ENCODE measurements at regions not wholly inside any gene's neighbourhood (a gene's known extent, or its start where the extent isn't known, plus 50 kb on each side); places are given as distances from the start of the nearest gene placed in this dataset.
"Not testable (repeated sequence)": the region's sequence is repeated elsewhere in the genome, so short reads cannot be mapped to it uniquely, and the experiment has no call there.

DNA sequence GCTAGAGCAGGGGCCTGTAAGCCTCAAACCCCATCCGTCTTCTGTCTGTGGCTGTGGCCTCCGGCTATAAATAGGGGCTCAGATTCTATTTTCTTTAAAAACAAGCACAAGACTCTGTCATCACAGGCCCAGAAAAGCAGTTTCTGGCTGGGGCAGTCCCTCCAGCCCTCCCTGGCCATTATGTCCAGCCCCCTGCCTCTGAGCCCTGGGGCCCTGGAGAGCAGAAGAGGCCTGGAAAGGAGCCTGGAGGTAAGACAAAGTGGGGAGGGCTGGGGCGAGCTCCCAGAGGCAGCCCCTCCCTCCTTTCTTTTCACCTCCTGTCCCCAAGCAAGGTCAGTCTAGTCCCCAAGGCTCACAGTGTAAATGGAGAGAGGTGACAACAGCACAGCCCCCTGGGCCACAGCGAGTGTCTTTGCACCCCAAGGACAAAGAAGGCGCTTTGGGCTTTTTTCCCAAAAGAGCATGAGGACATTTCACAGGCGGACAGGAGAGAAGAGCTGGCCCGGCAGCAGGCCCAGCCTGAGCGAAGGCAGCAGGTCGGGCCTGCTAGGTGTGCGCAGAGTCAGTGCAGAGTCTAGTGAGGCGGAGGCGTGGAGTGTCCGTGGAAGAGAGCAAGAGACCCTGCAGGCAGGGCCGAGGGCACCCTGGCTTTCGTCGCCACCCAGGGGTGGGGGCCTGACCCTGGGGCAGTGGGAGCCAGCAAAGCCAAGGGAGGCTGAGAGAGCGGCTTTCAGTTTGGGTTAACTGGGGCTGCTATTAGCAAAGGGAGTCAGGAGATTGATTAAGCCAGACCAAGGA, 188.3 kb downstream of the TBC1D2B start:
- H3K36me3 ChIP-seq (ENCODE audit: insufficient read depth, low read length): no peaks in the 10 kb centered on the region
- no peak overlapping the region for H3K27ac ChIP-seq (ENCODE audit: low read length)
- no peaks in the 10 kb centered on the region for H3K27me3 ChIP-seq (ENCODE audit: insufficient read depth, low read depth, low read length)
- no peaks in the 10 kb centered on the region for H3K79me2 ChIP-seq (replicated peaks; ENCODE audit: insufficient read depth, low read length)
- no peak overlapping the region for H3K4me3 ChIP-seq (ENCODE audit: low read length)
- H3F3A ChIP-seq (ENCODE audit: insufficient read depth, low read length, poor library complexity, severe bottlenecking): no peaks in the 10 kb centered on the region
- TF ChIP-seq TAF1 (IDR thresholded peaks at IDR 0.05; ENCODE audit: low read depth): no peak
- TF ChIP-seq EZH2 (IDR thresholded peaks at IDR 0.05; ENCODE audit: borderline replicate concordance, insufficient read depth, low read length, poor library complexity, severe bottlenecking): no peak
- no peak for TF ChIP-seq MXI1 (conservative IDR thresholded peaks at IDR 0.05; ENCODE audit: poor library complexity, severe bottlenecking)
- no peak for TF ChIP-seq RAD21 (conservative IDR thresholded peaks at IDR 0.05)
- no peak for TF ChIP-seq EP300 (conservative IDR thresholded peaks at IDR 0.05; ENCODE audit: poor library complexity, severe bottlenecking)
- TF ChIP-seq, protein P1, sequence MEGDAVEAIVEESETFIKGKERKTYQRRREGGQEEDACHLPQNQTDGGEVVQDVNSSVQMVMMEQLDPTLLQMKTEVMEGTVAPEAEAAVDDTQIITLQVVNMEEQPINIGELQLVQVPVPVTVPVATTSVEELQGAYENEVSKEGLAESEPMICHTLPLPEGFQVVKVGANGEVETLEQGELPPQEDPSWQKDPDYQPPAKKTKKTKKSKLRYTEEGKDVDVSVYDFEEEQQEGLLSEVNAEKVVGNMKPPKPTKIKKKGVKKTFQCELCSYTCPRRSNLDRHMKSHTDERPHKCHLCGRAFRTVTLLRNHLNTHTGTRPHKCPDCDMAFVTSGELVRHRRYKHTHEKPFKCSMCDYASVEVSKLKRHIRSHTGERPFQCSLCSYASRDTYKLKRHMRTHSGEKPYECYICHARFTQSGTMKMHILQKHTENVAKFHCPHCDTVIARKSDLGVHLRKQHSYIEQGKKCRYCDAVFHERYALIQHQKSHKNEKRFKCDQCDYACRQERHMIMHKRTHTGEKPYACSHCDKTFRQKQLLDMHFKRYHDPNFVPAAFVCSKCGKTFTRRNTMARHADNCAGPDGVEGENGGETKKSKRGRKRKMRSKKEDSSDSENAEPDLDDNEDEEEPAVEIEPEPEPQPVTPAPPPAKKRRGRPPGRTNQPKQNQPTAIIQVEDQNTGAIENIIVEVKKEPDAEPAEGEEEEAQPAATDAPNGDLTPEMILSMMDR (IDR thresholded peaks at IDR 0.05; ENCODE audit: poor library complexity, severe bottlenecking): no peak
- TF ChIP-seq POLR2AphosphoS5 (IDR thresholded peaks at IDR 0.05): no peak
- no peaks in the 10 kb centered on the region for H3K9me3 ChIP-seq (ENCODE audit: low read length)
- no peaks in the 10 kb centered on the region for H3K9me2 ChIP-seq (ENCODE audit: insufficient read depth, low read length)
- no peak overlapping the region for H3K9ac ChIP-seq (ENCODE audit: low read length)
- no peak overlapping the region for H2AFZ ChIP-seq (ENCODE audit: low read depth, low read length)
- no peaks in the 10 kb centered on the region for H4K20me1 ChIP-seq (ENCODE audit: insufficient read depth)
- H3K4me2 ChIP-seq (ENCODE audit: low read length): no peak overlapping the region

DNA sequence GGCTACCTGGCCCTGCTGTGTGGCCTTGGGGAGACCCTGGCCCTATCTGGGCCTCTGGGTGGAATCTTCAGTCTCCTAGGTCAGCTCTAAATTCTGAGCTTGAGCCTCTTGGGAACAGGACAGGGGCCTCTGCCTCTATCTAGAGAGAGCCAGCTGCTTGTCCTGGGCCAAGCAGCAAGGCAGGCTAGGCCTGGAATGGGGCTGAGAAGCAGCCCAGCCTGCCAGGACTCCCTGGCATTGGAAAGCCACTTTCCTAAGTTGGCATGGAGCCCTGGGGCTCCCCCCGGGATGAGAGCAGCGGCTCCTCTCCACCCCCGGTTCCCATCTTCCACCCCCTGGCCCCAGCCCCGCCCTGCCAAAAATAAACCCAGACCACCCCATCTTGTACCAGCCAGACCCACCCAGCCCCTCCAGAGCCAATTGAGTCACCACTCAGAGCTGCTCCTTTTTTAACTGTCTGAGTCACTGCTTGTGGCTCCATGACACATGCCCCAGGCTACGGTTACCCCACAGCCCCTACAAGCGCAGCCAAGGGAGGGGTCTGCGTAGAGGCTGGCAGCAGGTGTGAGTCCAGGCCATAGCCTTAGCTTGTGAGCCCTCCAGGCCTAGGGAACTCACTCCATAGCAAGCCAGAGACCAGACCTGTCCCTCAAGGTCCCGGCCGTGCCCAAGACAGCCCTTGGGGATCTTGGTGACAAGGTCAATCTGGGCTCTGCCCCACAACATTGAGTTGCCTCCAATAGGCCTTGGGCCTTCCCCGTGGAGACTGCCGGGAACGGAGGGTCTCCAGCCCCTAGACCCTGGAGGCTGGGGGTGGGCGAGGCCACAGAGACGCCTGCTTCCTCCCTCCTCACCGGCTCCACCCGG, 189.7 kb downstream of the TBC1D2B start:
- H3K4me2 ChIP-seq (ENCODE audit: low read length); H3K27me3 ChIP-seq (ENCODE audit: insufficient read depth, low read depth, low read length); H3F3A ChIP-seq (ENCODE audit: insufficient read depth, low read length, poor library complexity, severe bottlenecking); H4K20me1 ChIP-seq (ENCODE audit: insufficient read depth); H3K9me2 ChIP-seq (ENCODE audit: insufficient read depth, low read length); H3K9ac ChIP-seq (ENCODE audit: low read length); H3K79me2 ChIP-seq (replicated peaks; ENCODE audit: insufficient read depth, low read length); H3K9me3 ChIP-seq (ENCODE audit: low read length); H3K27ac ChIP-seq (ENCODE audit: low read length); H2AFZ ChIP-seq (ENCODE audit: low read depth, low read length); H3K36me3 ChIP-seq (ENCODE audit: insufficient read depth, low read length); H3K4me3 ChIP-seq (ENCODE audit: low read length): not testable (repeated sequence)

DNA sequence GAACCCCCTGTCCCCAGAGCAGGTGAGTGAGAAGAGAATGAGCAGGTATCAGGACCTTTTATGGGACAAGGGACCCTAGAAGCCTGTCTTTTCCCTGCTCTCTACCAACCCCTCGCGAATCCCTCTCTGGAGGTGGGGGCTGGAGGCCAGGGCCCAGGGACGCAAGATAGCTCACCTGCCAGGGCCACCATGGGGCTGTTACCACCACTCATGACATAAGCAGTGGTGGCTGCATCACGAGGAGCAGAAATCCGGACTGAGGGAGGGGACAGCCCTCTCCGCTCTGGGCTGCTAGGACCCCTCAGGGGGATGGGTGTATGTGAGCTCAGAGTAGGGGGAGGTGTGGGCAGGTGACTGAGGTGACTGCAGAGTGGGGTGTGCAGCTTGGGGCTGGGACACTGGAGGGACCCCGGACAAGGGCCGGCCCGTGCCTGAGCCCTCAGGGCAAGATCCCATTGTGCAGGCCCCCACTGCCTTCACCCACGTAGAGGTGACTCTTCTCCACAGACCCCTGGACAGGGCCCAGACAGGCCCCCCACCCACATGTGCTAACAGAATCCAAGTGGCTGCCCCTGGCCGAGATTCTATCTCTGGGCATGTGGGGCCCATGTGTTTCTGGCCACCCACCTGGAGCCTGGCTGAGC, 190.6 kb downstream of the TBC1D2B start:
- no peaks in the 10 kb centered on the region for H3F3A ChIP-seq (ENCODE audit: insufficient read depth, low read length, poor library complexity, severe bottlenecking)
- no peak overlapping the region for H3K4me2 ChIP-seq (ENCODE audit: low read length)
- H3K79me2 ChIP-seq (replicated peaks; ENCODE audit: insufficient read depth, low read length): no peaks in the 10 kb centered on the region
- no peaks in the 10 kb centered on the region for H3K9me2 ChIP-seq (ENCODE audit: insufficient read depth, low read length)
- H4K20me1 ChIP-seq (ENCODE audit: insufficient read depth): no peaks in the 10 kb centered on the region
- H3K36me3 ChIP-seq (ENCODE audit: insufficient read depth, low read length): no peaks in the 10 kb centered on the region
- no peaks in the 10 kb centered on the region for H3K9me3 ChIP-seq (ENCODE audit: low read length)
- no peak overlapping the region for H3K27ac ChIP-seq (ENCODE audit: low read length)
- H3K9ac ChIP-seq (ENCODE audit: low read length): no peak overlapping the region
- no peaks in the 10 kb centered on the region for H3K27me3 ChIP-seq (ENCODE audit: insufficient read depth, low read depth, low read length)
- H2AFZ ChIP-seq (ENCODE audit: low read depth, low read length): no peak overlapping the region
- no peak for TF ChIP-seq MXI1 (conservative IDR thresholded peaks at IDR 0.05; ENCODE audit: poor library complexity, severe bottlenecking)
- no peak for TF ChIP-seq EZH2 (IDR thresholded peaks at IDR 0.05; ENCODE audit: borderline replicate concordance, insufficient read depth, low read length, poor library complexity, severe bottlenecking)
- TF ChIP-seq POLR2AphosphoS5 (IDR thresholded peaks at IDR 0.05): no peak
- TF ChIP-seq, protein P2, sequence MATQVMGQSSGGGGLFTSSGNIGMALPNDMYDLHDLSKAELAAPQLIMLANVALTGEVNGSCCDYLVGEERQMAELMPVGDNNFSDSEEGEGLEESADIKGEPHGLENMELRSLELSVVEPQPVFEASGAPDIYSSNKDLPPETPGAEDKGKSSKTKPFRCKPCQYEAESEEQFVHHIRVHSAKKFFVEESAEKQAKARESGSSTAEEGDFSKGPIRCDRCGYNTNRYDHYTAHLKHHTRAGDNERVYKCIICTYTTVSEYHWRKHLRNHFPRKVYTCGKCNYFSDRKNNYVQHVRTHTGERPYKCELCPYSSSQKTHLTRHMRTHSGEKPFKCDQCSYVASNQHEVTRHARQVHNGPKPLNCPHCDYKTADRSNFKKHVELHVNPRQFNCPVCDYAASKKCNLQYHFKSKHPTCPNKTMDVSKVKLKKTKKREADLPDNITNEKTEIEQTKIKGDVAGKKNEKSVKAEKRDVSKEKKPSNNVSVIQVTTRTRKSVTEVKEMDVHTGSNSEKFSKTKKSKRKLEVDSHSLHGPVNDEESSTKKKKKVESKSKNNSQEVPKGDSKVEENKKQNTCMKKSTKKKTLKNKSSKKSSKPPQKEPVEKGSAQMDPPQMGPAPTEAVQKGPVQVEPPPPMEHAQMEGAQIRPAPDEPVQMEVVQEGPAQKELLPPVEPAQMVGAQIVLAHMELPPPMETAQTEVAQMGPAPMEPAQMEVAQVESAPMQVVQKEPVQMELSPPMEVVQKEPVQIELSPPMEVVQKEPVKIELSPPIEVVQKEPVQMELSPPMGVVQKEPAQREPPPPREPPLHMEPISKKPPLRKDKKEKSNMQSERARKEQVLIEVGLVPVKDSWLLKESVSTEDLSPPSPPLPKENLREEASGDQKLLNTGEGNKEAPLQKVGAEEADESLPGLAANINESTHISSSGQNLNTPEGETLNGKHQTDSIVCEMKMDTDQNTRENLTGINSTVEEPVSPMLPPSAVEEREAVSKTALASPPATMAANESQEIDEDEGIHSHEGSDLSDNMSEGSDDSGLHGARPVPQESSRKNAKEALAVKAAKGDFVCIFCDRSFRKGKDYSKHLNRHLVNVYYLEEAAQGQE (IDR thresholded peaks at IDR 0.05; ENCODE audit: borderline replicate concordance): no peak
- no peak for TF ChIP-seq EP300 (conservative IDR thresholded peaks at IDR 0.05; ENCODE audit: poor library complexity, severe bottlenecking)
- TF ChIP-seq RAD21 (conservative IDR thresholded peaks at IDR 0.05): no peak
- no peak for TF ChIP-seq SMC3 (conservative IDR thresholded peaks at IDR 0.05; ENCODE audit: poor library complexity)
- TF ChIP-seq TAF1 (IDR thresholded peaks at IDR 0.05; ENCODE audit: low read depth): no peak
- TF ChIP-seq, protein P1 (IDR thresholded peaks at IDR 0.05; ENCODE audit: poor library complexity, severe bottlenecking): no peak
- no peak overlapping the region for H3K4me3 ChIP-seq (ENCODE audit: low read length)

All from neural cell (in vitro differentiated cells).